KOPT-K1 (cell line): ENCODE measurements at regions not wholly inside any gene's neighbourhood (a gene's known extent, or its start where the extent isn't known, plus 50 kb on each side); places are given as distances from the start of the nearest gene placed in this dataset.

Experiments used
- H3K27ac ChIP-seq: fragments of 200-600 bp; sonication (generic); 2 replicates; pipeline ENCODE4 v1.5.1; 2016; ENCODE audit warnings: antibody characterized with exemption, mild to moderate bottlenecking, low read depth, low read length; ENCODE audit not compliant: poor library complexity, severe bottlenecking
- H3K36me3 ChIP-seq: fragments of 200-600 bp; sonication (generic); 2 replicates; pipeline ENCODE4 v1.5.1; 2017; ENCODE audit warnings: antibody characterized with exemption, mild to moderate bottlenecking, low read length, moderate library complexity; ENCODE audit not compliant: insufficient read depth
- H3K9me3 ChIP-seq: fragments of 200-600 bp; sonication (generic); 2 replicates; pipeline ENCODE4 v1.5.1; 2017; ENCODE audit warnings: antibody characterized with exemption, low read length, mild to moderate bottlenecking; ENCODE audit not compliant: insufficient read depth, poor library complexity, severe bottlenecking

DNA sequence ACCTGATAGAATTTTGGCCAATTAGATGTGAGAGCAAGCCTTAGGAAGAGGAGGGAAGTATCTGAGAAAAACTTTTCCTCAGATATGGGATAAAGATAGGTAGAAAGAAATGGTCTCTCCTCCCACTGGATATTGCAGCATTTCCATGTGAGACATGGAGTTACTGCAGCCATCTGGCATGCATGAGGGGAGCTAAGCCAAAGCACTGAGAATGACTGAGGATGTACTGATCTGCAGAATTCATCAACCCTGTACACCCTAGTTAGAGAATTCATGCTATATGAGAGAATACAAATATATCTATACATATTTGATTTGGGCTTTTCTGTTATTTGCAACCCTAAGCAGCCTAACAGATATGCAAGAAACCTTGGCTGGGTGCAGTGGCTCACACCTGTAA is 52.5 kb upstream of the RPL34 start:
- peak overlapping the region; percentile 1 for H3K27ac ChIP-seq
- H3K9me3 ChIP-seq, result no peaks in the 10 kb centered on the region
- H3K36me3 ChIP-seq, result no peaks in the 10 kb centered on the region

DNA sequence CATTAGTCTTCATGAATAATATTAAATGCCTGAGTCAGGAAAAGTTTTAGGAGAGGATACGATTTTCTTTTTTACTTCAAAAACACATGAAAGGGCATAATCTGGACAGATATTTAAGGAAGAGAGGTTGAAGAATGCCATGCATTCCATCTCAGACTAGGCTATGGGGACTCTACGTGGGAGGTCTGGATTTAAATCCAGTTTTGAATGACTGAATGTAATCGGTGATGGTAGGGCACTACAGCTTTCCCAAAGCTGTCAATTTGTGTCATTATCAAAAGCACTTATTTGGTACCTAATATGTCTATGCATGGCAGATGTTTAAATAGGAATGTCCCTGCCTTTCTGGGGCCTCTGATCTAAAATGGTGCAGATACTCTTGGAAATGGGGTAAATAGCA is 59.3 kb upstream of the RPL34 start:
- H3K36me3 ChIP-seq, result no peaks in the 10 kb centered on the region
- no peak overlapping the region for H3K27ac ChIP-seq
- H3K9me3 ChIP-seq, result no peaks in the 10 kb centered on the region

DNA sequence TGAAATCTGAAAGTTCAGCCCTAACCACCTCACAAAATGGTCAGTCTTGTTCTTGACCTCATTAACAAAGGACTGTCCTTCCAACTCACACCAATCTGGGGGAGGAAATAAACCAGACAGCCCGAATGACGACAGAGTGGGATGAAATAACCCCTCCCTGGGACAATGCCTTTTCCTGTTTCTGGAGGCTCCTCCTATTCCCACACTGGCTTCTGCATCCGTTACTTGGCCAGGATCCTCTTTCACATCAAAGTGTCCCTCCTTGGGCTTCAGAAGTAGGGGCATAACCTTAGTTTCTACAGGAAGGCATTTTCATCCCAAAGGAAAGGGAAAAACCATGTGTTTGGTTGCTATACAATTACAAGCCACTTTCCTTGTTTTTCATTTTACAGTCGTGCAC is 59.8 kb upstream of the RPL34 start:
- H3K27ac ChIP-seq, result no peak overlapping the region

DNA sequence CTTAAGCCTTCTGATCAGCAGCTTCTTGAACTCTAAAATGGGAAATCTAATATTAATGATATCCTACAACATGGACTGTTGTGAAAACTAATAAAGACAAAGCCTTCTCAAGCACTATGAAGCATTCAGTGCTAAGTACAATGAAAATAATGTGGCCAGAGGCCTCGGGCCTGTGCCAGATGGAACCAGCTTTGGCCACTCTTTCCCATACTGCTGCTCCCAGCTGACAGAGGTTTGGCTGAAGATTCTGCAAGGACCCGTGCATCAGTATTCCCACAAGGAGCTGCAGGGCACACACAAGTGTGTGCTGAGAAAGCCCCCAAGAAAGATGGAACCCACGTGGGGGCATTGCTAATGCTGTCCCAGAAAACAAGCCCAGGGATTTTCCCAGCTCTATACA is 60.5 kb upstream of the RPL34 start:
- Histone ChIP-seq H3K36me3 (no peaks in the 10 kb centered on the region), H3K27ac (no peak overlapping the region), H3K9me3 (no peaks in the 10 kb centered on the region)

More for the DNA sequence above, 59.8 kb upstream of the RPL34 start:
- no peaks in the 10 kb centered on the region for H3K9me3 ChIP-seq
- no peaks in the 10 kb centered on the region for H3K36me3 ChIP-seq

DNA sequence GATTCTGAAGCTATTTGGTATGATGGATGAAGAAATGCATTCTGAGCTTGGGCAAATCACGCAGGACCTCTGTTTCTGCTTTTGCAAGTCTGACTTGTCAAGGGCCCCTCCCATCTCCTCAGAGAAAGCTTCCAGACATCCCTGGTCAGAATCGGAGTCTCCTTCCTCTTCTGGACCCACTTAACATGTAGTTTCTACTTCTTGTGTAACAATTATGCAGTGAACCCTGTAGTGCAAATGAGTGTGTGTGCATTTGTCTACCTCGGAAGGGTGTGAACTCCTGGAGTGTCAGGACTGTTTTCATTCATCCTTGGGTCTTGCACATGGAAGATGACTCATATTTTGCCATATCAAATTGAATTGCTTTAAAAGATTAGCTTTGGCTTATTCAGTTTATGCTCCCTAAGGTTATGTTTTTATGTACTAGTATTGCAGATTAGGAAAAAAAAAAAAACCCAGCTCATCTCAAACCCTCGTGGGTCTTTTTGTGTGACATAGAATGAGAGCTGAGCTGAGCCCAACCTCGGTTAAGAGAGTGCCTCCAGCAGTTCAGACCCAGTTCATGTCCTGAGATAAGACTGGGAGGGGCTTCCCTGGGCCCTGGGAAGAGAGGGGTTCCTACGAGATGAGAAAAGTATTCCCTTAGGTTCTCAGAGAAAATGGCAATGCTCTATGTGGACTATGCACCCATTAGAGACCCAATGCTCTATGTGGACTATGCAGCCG is 61.1 kb upstream of the RPL34 start:
- Histone ChIP-seq H3K9me3 (no peaks in the 10 kb centered on the region), H3K36me3 (no peaks in the 10 kb centered on the region), H3K27ac (no peak overlapping the region)

DNA sequence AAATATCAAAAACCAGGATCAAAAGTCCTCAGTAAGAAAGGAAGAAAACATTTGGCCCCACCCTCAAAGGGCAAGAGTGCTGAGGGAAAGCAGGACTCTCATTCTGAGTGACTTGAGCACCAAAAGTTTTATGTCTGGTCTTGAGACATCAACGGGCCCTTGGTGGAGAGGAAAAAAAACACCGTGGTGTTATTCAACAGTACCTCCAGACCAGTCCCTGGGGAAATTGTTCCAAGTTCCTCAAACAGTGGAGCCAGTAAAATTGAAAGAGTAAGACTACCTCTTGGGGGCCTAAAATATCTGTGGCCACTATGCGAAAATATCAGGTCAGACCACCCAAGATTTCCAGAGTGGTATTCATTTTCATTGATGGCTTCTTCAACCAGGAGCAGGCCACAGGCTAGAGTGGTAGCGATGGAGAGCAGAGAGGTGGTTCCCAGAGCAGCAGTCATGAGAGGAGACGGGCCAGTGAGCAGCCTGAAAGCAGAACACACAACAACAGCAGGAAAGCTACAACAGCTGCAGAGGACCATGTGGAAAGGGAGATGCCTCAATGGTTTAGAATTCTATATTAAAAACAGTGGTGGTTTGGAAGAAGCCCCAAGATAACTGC is 63.7 kb upstream of the RPL34 start:
- Histone ChIP-seq H3K36me3 (no peaks in the 10 kb centered on the region), H3K27ac (no peak overlapping the region), H3K9me3 (no peaks in the 10 kb centered on the region)

DNA sequence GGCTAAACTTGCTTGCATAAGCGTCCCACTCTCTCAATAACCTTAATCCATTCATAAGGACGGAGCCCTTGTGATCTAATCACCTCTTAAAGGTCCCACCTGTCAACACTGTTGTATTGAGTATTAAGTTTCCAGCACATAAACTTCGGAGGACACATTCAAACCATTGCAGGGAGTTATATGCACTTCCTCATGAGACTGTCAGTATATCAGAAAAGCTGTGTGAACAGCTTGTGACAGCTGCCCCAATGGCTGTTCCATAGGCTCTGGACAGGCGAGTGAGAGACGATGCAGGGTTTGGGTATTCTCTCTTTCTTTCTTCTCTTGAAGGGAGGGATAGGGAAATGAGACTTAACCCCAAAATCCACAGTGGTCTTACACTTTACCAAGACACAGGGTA is 64.2 kb upstream of the RPL34 start:
- no peak overlapping the region for H3K27ac ChIP-seq
- H3K9me3 ChIP-seq, result no peaks in the 10 kb centered on the region
- H3K36me3 ChIP-seq, result no peaks in the 10 kb centered on the region

DNA sequence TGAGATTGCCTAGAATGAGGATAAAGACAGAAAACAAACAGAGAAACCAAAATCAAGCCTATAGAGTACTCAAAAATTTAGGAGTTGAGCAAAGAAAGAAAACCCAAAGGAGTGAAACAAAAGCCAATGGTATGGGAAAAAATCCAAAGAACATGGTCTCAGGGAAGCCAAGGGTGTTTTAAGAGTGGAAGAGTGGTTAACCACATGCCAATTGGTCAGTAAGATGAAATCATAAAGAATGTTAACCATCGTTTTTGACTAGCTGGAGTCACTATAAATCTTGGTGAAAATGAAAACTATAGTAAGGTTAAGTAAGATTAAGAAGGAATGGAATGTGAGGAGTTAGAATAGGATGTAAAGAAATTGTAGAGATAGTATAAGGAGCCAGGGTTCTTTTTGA is 64.7 kb upstream of the RPL34 start:
- H3K9me3 ChIP-seq, result no peaks in the 10 kb centered on the region
- H3K27ac ChIP-seq, result no peak overlapping the region
- no peaks in the 10 kb centered on the region for H3K36me3 ChIP-seq

DNA sequence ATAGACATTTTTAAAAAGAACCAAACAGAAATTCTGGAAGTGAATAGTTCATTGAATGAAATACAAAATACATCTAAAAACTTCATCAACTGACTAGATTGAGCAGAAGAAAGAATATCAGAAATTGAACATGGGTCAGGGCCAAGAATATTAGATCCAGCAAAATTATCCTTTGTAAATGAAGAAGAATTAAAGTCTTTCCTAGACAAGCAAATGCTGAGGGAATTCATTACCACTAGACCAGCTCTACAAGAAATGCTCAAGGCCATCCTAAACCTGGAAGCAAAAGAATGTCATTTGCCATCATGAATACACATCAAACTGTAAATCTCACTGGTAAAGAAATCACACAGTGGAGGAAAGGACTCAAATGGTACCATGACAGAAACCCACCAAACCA is 72.7 kb upstream of the RPL34 start:
- Histone ChIP-seq H3K36me3 (no peaks in the 10 kb centered on the region), H3K27ac (no peak overlapping the region), H3K9me3 (peaks cover 29% of the 10 kb centered on the region)

DNA sequence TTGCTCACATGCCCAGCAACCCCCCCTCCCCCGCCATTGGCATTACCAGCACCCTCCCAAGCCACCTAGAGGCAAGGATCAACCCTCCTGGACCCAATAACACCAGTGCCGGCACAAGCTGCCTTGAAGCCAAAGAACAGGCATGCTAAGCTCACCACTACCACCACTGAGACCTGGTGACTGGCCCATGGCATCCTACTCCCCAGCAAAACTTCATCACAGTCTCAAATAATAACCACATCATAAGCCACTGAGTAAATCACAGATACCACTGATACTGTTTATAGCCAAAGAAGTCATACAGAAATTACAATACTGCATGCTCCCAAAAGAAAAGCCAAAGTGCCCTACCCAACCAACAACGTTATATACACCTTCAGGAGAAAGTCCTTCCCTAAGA is 73.6 kb upstream of the RPL34 start:
- no peaks in the 10 kb centered on the region for H3K36me3 ChIP-seq

DNA sequence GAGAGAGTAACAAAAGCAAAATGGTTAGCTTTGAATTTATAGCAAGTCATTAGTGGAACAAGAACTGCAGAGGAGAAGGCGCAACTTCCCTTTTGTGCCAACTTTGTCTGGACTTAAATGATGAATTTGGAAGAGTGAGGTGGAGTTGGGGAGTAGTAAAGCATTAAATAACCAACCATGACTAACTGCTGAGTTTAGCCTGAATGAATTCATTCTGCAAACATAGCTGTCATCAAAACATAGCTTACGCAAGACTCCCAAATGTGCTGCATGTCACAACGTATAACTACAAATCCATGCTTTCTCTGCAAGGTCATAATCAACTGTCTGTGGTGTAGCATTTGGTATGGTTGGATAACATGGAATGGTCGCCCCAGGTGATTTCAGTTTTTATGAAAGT is 75.9 kb upstream of the RPL34 start:
- Histone ChIP-seq H3K9me3 (peaks cover 29% of the 10 kb centered on the region), H3K36me3 (no peaks in the 10 kb centered on the region), H3K27ac (no peak overlapping the region)

More for the DNA sequence above, 73.6 kb upstream of the RPL34 start:
- Histone ChIP-seq H3K27ac (no peak overlapping the region), H3K9me3 (peaks cover 29% of the 10 kb centered on the region)

DNA sequence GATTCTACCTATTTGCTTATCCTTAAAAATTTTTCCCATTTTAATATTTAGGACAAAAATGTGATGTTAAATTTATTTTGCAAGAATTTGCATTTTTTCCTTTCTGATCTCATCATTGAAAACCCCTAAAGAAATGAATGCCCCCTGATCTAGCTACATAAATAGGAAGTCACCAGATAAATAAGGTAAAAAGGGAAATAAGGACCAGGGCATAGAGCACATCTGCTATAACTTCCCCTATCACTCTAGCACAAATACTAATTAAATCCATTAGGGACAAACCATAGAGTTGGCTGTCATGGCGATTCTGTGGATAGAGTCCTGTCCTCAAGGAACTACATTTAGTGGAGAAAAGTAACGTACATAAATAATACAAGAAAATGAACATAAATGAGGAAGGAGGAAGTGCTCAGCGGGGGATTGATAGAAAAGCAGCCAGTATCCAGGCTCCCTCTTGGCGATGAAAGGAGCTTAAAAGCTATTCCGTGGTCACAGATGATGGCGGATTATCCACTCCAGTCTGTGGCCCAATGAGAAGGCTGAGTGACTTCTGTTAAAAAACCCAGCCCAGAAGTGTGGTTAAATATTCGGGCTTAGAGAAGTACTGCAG is 76.9 kb upstream of the RPL34 start:
- H3K27ac ChIP-seq, result no peak overlapping the region
- H3K36me3 ChIP-seq, result no peaks in the 10 kb centered on the region
- peaks cover 24% of the 10 kb centered on the region for H3K9me3 ChIP-seq

DNA sequence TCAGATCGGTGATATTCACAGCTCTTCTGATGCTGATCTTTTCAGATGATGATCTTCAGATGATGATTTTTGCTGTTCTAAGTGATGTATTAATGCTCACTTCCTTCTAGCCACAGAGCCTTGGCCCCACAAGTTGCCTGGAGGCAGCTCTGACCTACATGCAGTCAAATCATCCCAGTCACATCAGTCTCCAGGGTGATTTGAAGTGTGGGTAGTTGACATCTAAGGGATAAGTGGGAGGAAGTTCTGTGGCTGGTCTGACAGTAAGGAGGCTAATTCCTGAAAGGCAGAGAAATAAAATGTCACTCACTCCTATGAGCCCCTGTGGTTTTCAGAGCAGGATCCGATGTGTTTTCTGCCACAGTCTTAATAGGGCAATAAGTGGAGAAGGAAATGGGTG is 79.8 kb upstream of the RPL34 start:
- Histone ChIP-seq H3K36me3 (no peaks in the 10 kb centered on the region), H3K9me3 (no peaks in the 10 kb centered on the region), H3K27ac (peak overlapping the region; percentile 17)

DNA sequence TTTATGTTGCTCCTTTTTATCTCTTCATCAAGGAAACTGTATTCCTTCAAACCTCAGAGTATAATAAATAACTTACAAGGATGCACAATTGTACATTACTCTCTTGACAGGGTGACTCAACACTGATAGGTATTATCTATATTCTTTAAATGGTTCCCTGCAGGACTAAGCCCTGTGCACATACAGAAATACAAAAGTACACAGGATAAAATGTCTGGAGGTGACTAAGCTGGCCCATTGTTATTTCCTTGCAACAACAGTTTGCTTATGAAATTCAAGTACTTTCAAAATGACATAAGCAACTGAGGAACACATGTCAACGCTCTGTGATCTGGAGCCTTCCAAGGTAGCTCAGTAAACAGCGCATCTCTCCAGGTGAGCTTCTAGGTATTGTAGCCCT is 83.8 kb upstream of the RPL34 start:
- Histone ChIP-seq H3K27ac (no peak overlapping the region), H3K36me3 (no peaks in the 10 kb centered on the region), H3K9me3 (no peaks in the 10 kb centered on the region)

DNA sequence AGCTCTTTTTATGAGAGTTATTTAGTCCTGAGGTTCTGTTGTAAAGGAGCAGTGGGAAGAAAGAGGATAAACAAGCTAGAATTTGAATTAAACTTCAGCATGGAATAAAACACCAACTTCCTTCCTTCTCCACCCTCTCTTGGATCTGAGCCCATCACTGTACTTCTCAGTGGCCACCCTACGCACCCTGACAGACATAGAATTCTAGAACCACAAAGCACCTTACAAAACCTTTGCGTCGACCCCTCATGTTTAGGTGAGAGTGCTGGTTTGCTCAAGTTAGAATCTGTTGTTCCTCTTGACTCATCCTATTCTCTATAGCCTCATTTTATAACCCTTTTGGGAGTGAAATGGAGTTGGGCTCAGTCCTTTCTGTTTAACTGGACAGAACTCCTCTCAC is 84.6 kb upstream of the RPL34 start:
- H3K9me3 ChIP-seq, result no peaks in the 10 kb centered on the region
- no peaks in the 10 kb centered on the region for H3K36me3 ChIP-seq
- H3K27ac ChIP-seq, result peak overlapping the region; percentile 14

DNA sequence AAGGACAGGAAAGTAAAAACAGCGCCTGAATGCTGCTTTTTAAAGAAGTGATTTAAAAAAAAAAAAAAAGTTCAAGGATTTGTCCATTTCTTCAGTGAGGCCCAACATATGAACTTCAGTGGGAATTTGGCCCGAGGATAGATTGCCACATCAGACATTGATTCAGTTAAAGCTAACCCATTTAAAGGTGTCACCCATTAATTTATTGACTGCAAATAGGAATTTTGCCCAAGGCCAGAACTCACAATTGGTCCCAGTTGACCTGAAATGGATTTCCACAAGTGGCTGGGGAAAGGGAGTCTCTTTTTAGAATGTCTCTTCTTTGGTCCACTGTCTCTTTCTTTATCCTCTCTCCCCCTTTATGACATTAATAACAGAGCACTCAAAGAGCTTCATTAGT is 86.5 kb upstream of the RPL34 start:
- Histone ChIP-seq H3K27ac (peak overlapping the region; percentile 65), H3K9me3 (no peaks in the 10 kb centered on the region), H3K36me3 (no peaks in the 10 kb centered on the region)
